GM12878 (cell line): ENCODE measurements at regions not wholly inside any gene's neighbourhood (a gene's known extent, or its start where the extent isn't known, plus 50 kb on each side); places are given as distances from the start of the nearest gene placed in this dataset.

Experiments
- ATAC-seq: fragments of 200-7000 bp; cut with Tn5 transposase; 3 replicates; pipeline ENCODE4 v1.9.1; 2020; ENCODE audit warnings: mild to moderate bottlenecking, moderate library complexity
- BruUV-seq: library from RNA; stranded (reverse); fragments of 400-500 nt; replicated peaks from 2 replicates; lab custom pipeline; 2021; lab: Mats Ljungman, UMichigan
- CTCF ChIA-PET: fragments of 300-600 bp; sonication (Branson Sonifier 250); formaldehyde crosslinking; extraction: SDS; loops from one replicate; lab custom pipeline; 2021; ENCODE audit warnings: inconsistent platforms; lab: Yijun Ruan, JAX
- POLR2A ChIA-PET: fragments of 350-600 bp; formaldehyde crosslinking; extraction: SDS; loops from one replicate; lab custom pipeline; 2021; ENCODE audit warnings: inconsistent platforms; lab: Charles Lee
- RAD21 ChIA-PET: fragments of 300-600 bp; sonication (Branson Sonifier 250); formaldehyde crosslinking; loops from one replicate; lab custom pipeline; 2023; ENCODE audit warnings: antibody characterized with exemption; ENCODE audit not compliant: unreplicated experiment; lab: Charles Lee
- SMC1A ChIA-PET: fragments of 300-600 bp; sonication (Branson Sonifier 250); formaldehyde crosslinking; loops from one replicate; lab custom pipeline; 2023; ENCODE audit not compliant: unreplicated experiment, uncharacterized antibody; lab: Charles Lee
- DNase-seq: peaks from one replicate; pipeline ENCODE4 v3.0.0-alpha.2; 2011; ENCODE audit warnings: low read depth, low spot score
- FAIRE-seq: peaks from 3 replicates; lab custom pipeline; 2011; peaks lifted over from hg19 to GRCh38; lab: Jason Lieb, UNC
- H2AFZ ChIP-seq: 2 replicates; pipeline ENCODE4 v1.6.0; 2011; ENCODE audit warnings: low read depth, low read length, control low read depth; ENCODE audit not compliant: control insufficient read depth
- H3K27ac ChIP-seq: 2 replicates; pipeline ENCODE4 v1.5.1; 2011; ENCODE audit warnings: control low read depth; ENCODE audit not compliant: control insufficient read depth, insufficient read depth
- H3K27me3 ChIP-seq, 2 experiments: replicated peaks in 1 of 2; 2 replicates each; pipeline versions ENCODE4 v1.6.0 to v1.6.1; 2011; ENCODE audit warnings: low read length in 1 of 2; ENCODE audit not compliant: control insufficient read depth in 2 of 2, insufficient read depth in 2 of 2
- H3K36me3 ChIP-seq, 2 experiments: 2 replicates each; pipeline ENCODE4 v1.5.1; 2011; ENCODE audit warnings: low read length in 1 of 2; ENCODE audit not compliant: control insufficient read depth in 2 of 2, insufficient read depth in 2 of 2
- H3K4me1 ChIP-seq: 2 replicates; pipeline ENCODE4 v1.6.1; 2011; ENCODE audit warnings: mild to moderate bottlenecking, low read length, moderate library complexity, mixed read lengths; ENCODE audit not compliant: control insufficient read depth, insufficient read depth
- H3K4me2 ChIP-seq: 2 replicates; pipeline ENCODE4 v1.6.0; 2011; ENCODE audit warnings: control low read depth; ENCODE audit not compliant: control insufficient read depth, insufficient read depth
- H3K4me3 ChIP-seq: fragments of 200-600 bp; sonication (generic); 2 replicates; pipeline ENCODE4 v1.5.1; 2016
- H3K79me2 ChIP-seq: 2 replicates; pipeline ENCODE4 v1.6.0; 2011; ENCODE audit warnings: low read length; ENCODE audit not compliant: control insufficient read depth, insufficient read depth
- H3K9ac ChIP-seq: 2 replicates; pipeline ENCODE4 v1.8.0; 2011; ENCODE audit warnings: low read length, control low read depth, mixed read lengths; ENCODE audit not compliant: control insufficient read depth, insufficient read depth
- H3K9me3 ChIP-seq: replicated peaks from 3 replicates; pipeline ENCODE4 v1.5.1; 2011; ENCODE audit warnings: mild to moderate bottlenecking, low read length; ENCODE audit not compliant: control insufficient read depth, insufficient read depth
- H4K20me1 ChIP-seq: 2 replicates; pipeline ENCODE4 v1.6.0; 2011; ENCODE audit not compliant: control insufficient read depth, insufficient read depth
- ATF7 ChIP-seq: fragments of 450-650 bp; IDR thresholded peaks from 2 replicates; pipeline ENCODE4 v1.6.1; 2016; ENCODE audit warnings: low read depth, mild to moderate bottlenecking
- BHLHE40 ChIP-seq, 2 experiments: fragments of 450-650 bp in 1 of 2; IDR thresholded peaks; 2 replicates each; pipeline ENCODE4 v1.6.1; 2011 to 2017; ENCODE audit warnings: low read depth in 2 of 2, borderline replicate concordance in 1 of 2, improper control_type of control experiment in 1 of 2, low read length in 1 of 2, mild to moderate bottlenecking in 1 of 2
- BRCA1 ChIP-seq: IDR thresholded peaks from 2 replicates; pipeline ENCODE4 v1.6.1; 2011; ENCODE audit warnings: low read depth, low read length, improper control_type of control experiment
- CREM ChIP-seq: IDR thresholded peaks from 2 replicates; pipeline ENCODE4 v1.6.1; 2014; ENCODE audit warnings: antibody characterized with exemption, low read depth
- E2F4 ChIP-seq: IDR thresholded peaks from 2 replicates; pipeline ENCODE4 v1.6.1; 2012; ENCODE audit warnings: low read depth, low read length, improper control_type of control experiment
- MTA3 ChIP-seq: IDR thresholded peaks from 2 replicates; pipeline ENCODE4 v1.6.1; 2012; ENCODE audit warnings: low read length, inconsistent platforms, borderline replicate concordance
- NFYB ChIP-seq: IDR thresholded peaks from 2 replicates; pipeline ENCODE4 v1.6.1; 2011; ENCODE audit warnings: low read depth, mild to moderate bottlenecking, low read length, improper control_type of control experiment, moderate library complexity; ENCODE audit not compliant: insufficient read depth
- PBX3 ChIP-seq: IDR thresholded peaks from 2 replicates; pipeline ENCODE4 v1.6.1; 2011; ENCODE audit warnings: mild to moderate bottlenecking, low read depth, low read length, moderate library complexity; ENCODE audit not compliant: insufficient replicate concordance
- POLR2AphosphoS2 ChIP-seq: IDR thresholded peaks from 2 replicates; pipeline ENCODE4 v1.6.1; 2011; ENCODE audit warnings: low read depth, mild to moderate bottlenecking, low read length, improper control_type of control experiment, moderate library complexity
- POU2F2 ChIP-seq: IDR thresholded peaks from 3 replicates; pipeline ENCODE4 v1.6.1; 2011; ENCODE audit warnings: low read depth, mild to moderate bottlenecking, low read length, borderline replicate concordance
- SMAD1 ChIP-seq: fragments of 450-650 bp; IDR thresholded peaks from 2 replicates; pipeline ENCODE4 v1.6.1; 2018; ENCODE audit warnings: mild to moderate bottlenecking, low read depth; ENCODE audit not compliant: partially characterized antibody
- TCF12 ChIP-seq: IDR thresholded peaks from 2 replicates; pipeline ENCODE4 v1.6.1; 2011; ENCODE audit warnings: low read depth, mild to moderate bottlenecking, low read length
- ZNF384 ChIP-seq: IDR thresholded peaks from 2 replicates; pipeline ENCODE4 v1.6.1; 2012; ENCODE audit warnings: low read depth, mild to moderate bottlenecking, low read length, improper control_type of control experiment, borderline replicate concordance
- WGBS: methylation state at CpG from one replicate; pipeline ENCODE4 v1.1.6; 2016; ENCODE audit warnings: low lambda C conversion rate; ENCODE audit not compliant: insufficient replicate concordance, insufficient coverage; ENCODE audit errors: missing lambda C conversion rate; 5-methylcytosine and 5-hydroxymethylcytosine counted together
- in situ Hi-C: fragments of 300-500 bp; cut with MboI; formaldehyde crosslinking; loops from 9 replicates; pipeline ENCODE4 v1.14.3; 2018; ENCODE audit warnings: mixed read lengths
- intact Hi-C: fragments of 100-400 bp; cut with micrococcal nuclease; formaldehyde crosslinking; loops from one replicate; pipeline ENCODE4 v1.14.2; 2022; ENCODE audit not compliant: unreplicated experiment

- in situ Hi-C loops: loop anchor here (5.0 to 25.0 kb wide), 2 partner anchors 201 to 594 kb away; no protein-coding TSS in a partner anchor
- no TSS peak for BruUV-seq
- no peak for ATAC-seq
- peaks cover 5% of the 10 kb centered on the region; the same call in 1 of the 2 replicates for H3K4me1 ChIP-seq
- CTCF ChIA-PET: interaction anchor here (0.7 to 7.7 kb wide), 13 partner anchors 9 to 227 kb away, joined by 3 to 119 read pairs (median 4); no protein-coding TSS in a partner anchor
- SMC1A ChIA-PET: interaction anchor here (1.0 to 5.5 kb wide), 8 partner anchors 16 to 217 kb away, joined by 3 to 34 read pairs (median 6); no protein-coding TSS in a partner anchor
- no peak overlapping the region for H3K27ac ChIP-seq
- H3K9me3 ChIP-seq: no peaks in the 10 kb centered on the region
- RAD21 ChIA-PET: interaction anchor here (1.3 to 4.0 kb wide), 3 partner anchors 9 to 209 kb away, joined by 3 to 21 read pairs (median 5); no protein-coding TSS in a partner anchor
- DNase-seq: no peak
- no peak for TF ChIP-seq POLR2AphosphoS2
- no peak for TF ChIP-seq ATF7
- TF ChIP-seq MTA3: no peak
- no peak for TF ChIP-seq TCF12
- no peak for TF ChIP-seq NFYB
- no peak for TF ChIP-seq BHLHE40 (IDR thresholded peaks at IDR 0.05; ENCODE audit: borderline replicate concordance in 1 of 2, low read depth in 2 of 2, low read length in 1 of 2)
- no peak for TF ChIP-seq POU2F2
- TF ChIP-seq PBX3: no peak
- TF ChIP-seq BRCA1: no peak
- no peak for TF ChIP-seq CREM
- TF ChIP-seq E2F4: no peak
- TF ChIP-seq SMAD1: no peak
- no peak for TF ChIP-seq ZNF384
- TF ChIP-seq, all 136 proteins: peak for 0
- Histone ChIP-seq H3K4me3 (no peak overlapping the region), H4K20me1 (no peaks in the 10 kb centered on the region), H3K4me2 (no peak overlapping the region), H2AFZ (no peak overlapping the region), H3K79me2 (no peaks in the 10 kb centered on the region), H3K36me3 (no peaks in the 10 kb centered on the region), H3K9ac (no peak overlapping the region), H3K27me3 (no peaks in the 10 kb centered on the region; a peak in 1 of 4 replicates)
- intact Hi-C loops: no loop called here
- POLR2A ChIA-PET: no interaction called here
- 71% methylated on average over 8 of the region's 8 CpGs for WGBS
- FAIRE-seq: no peak
Measured at GRCh38 chr1:200281201-200281835, 128.5 kb downstream of the ZNF281 start.
